ENCODE measurements at regions not wholly inside any gene's neighbourhood (a gene's known extent, or its start where the extent isn't known, plus 50 kb on each side); places are given as distances from the start of the nearest gene placed in this dataset.

- Histone ChIP-seq H3K36me3 (ENCODE audit: control insufficient read depth in 1 of 2, insufficient read depth in 2 of 2, low read length in 2 of 2) (no peaks in the 10 kb centered on the region), H3K9me2 (ENCODE audit: insufficient read depth) (no peaks in the 10 kb centered on the region), H3K27me3 (ENCODE audit: insufficient read depth, low read length) (no peaks in the 10 kb centered on the region), H3K9ac (ENCODE audit: low read length) (no peak overlapping the region), H2AFZ (ENCODE audit: low read depth, low read length, poor library complexity, severe bottlenecking) (no peak overlapping the region), H4K20me1 (ENCODE audit: insufficient read depth) (no peaks in the 10 kb centered on the region), H3K79me2 (ENCODE audit: insufficient read depth, low read length) (no peaks in the 10 kb centered on the region), H3K4me1 (ENCODE audit: control insufficient read depth in 1 of 2, insufficient read depth in 2 of 2, low read length in 2 of 2) (no peaks in the 10 kb centered on the region), H3K9me3 (ENCODE audit: control insufficient read depth in 1 of 2, insufficient read depth in 1 of 2, low read depth in 1 of 2, low read length in 2 of 2) (no peaks in the 10 kb centered on the region), H3K4me3 (replicated peaks in 1 of 2; ENCODE audit: low read depth in 1 of 2, low read length in 2 of 2) (no peak overlapping the region), H3K27ac (ENCODE audit: low read depth, low read length) (no peak overlapping the region), H3K4me2 (ENCODE audit: low read length) (no peak overlapping the region)
- ChIA-PET POLR2A (no interaction called here), CTCF (no interaction called here), RAD21 (ENCODE audit: low non-redundant PET in 1 of 2, low total read pairs in 2 of 2, uncharacterized antibody in 2 of 2, unreplicated experiment in 2 of 2) (no interaction called here)
- no peak for ATAC-seq
- TF ChIP-seq JUND (IDR thresholded peaks at IDR 0.05) (no peak), YY1 (IDR thresholded peaks at IDR 0.05; ENCODE audit: extremely low read depth, insufficient replicate concordance, low read depth, low read length) (no peak), ZFX (IDR thresholded peaks at IDR 0.05) (no peak), EGR1 (IDR thresholded peaks at IDR 0.05; ENCODE audit: low read depth) (no peak), CEBPB (IDR thresholded peaks at IDR 0.05; ENCODE audit: low read depth) (no peak), MAX (IDR thresholded peaks at IDR 0.05) (no peak), ELF1 (IDR thresholded peaks at IDR 0.05; ENCODE audit: borderline replicate concordance, low read depth) (no peak), SIN3A (IDR thresholded peaks at IDR 0.05; ENCODE audit: low read depth) (no peak)
- TF ChIP-seq, protein P1, sequence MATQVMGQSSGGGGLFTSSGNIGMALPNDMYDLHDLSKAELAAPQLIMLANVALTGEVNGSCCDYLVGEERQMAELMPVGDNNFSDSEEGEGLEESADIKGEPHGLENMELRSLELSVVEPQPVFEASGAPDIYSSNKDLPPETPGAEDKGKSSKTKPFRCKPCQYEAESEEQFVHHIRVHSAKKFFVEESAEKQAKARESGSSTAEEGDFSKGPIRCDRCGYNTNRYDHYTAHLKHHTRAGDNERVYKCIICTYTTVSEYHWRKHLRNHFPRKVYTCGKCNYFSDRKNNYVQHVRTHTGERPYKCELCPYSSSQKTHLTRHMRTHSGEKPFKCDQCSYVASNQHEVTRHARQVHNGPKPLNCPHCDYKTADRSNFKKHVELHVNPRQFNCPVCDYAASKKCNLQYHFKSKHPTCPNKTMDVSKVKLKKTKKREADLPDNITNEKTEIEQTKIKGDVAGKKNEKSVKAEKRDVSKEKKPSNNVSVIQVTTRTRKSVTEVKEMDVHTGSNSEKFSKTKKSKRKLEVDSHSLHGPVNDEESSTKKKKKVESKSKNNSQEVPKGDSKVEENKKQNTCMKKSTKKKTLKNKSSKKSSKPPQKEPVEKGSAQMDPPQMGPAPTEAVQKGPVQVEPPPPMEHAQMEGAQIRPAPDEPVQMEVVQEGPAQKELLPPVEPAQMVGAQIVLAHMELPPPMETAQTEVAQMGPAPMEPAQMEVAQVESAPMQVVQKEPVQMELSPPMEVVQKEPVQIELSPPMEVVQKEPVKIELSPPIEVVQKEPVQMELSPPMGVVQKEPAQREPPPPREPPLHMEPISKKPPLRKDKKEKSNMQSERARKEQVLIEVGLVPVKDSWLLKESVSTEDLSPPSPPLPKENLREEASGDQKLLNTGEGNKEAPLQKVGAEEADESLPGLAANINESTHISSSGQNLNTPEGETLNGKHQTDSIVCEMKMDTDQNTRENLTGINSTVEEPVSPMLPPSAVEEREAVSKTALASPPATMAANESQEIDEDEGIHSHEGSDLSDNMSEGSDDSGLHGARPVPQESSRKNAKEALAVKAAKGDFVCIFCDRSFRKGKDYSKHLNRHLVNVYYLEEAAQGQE (IDR thresholded peaks at IDR 0.05; ENCODE audit: low read depth), result peak; percentile 32
- BruUV-seq (replicated peaks), result no TSS peak
- DNase-seq (ENCODE audit: low read depth, low spot score), result no peak
- intact Hi-C loops (cut with micrococcal nuclease), result no loop called here
Observed at GRCh38 chr6:18668994-18669393, 281.8 kb downstream of the RNF144B start.
